AG09309 (cell line): ENCODE measurements at regions not wholly inside any gene's neighbourhood (a gene's known extent, or its start where the extent isn't known, plus 50 kb on each side); places are given as distances from the start of the nearest gene placed in this dataset.
"Not testable (repeated sequence)": the region's sequence is repeated elsewhere in the genome, so short reads cannot be mapped to it uniquely, and the experiment has no call there.

ENCODE experiments used
- DNase-seq: peaks from one replicate; pipeline ENCODE4 v3.0.0-alpha.2; 2010; ENCODE audit warnings: low read depth
- H3K4me3 ChIP-seq: 2 replicates; pipeline ENCODE4 v1.5.1; 2011; ENCODE audit warnings: mild to moderate bottlenecking, low read depth, low read length, moderate library complexity; ENCODE audit not compliant: control insufficient read depth
- CTCF ChIP-seq: IDR thresholded peaks from 2 replicates; pipeline ENCODE4 v1.5.1; 2011; ENCODE audit warnings: mild to moderate bottlenecking, low read depth, low read length, inconsistent platforms; ENCODE audit not compliant: insufficient read depth, control insufficient read depth; ENCODE audit errors: missing control alignments

DNA sequence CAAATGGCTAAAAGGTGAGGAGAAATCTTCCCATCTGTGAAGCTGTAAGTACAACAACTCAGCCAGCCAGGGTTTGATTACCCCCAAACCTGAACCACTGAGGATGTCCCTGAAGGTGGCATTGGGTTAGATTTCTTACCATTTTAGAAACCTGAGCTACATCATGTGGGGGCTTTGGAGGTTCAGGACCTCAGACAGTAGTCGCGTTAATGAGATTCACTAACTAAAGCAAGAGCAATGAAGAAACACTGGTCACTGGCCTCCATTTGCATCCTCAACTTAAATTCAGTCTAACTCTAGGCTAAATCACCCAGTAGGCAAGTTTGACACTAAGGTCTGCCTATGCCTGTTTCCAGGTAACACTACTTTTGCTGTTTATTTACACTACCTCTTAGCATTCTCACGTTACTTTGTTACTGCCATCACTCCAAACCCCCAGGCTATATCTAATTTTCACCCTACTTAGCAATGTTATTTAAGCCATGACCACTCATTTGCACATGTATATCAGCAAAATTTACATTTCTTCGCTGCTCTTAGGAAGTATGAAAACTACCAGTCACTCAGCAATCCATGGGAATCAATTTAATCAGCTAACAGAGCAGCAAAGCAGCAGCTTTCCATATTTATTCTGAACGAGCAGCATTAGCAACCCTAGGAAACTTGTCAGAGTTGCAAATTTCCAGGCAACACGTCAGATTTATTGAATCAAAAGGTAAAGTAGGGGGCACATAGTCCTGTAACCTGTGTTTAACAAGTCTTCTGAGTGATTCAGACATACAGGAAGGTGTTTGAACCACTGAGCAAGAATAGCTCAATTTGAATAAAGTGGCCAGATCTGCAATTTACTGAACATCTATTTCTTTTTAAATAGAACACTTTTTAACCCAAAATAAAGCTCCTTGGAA lies 788.4 kb upstream of the SORCS1 start:
- no peak for TF ChIP-seq CTCF
- no peak for DNase-seq
- no peak overlapping the region for H3K4me3 ChIP-seq

DNA sequence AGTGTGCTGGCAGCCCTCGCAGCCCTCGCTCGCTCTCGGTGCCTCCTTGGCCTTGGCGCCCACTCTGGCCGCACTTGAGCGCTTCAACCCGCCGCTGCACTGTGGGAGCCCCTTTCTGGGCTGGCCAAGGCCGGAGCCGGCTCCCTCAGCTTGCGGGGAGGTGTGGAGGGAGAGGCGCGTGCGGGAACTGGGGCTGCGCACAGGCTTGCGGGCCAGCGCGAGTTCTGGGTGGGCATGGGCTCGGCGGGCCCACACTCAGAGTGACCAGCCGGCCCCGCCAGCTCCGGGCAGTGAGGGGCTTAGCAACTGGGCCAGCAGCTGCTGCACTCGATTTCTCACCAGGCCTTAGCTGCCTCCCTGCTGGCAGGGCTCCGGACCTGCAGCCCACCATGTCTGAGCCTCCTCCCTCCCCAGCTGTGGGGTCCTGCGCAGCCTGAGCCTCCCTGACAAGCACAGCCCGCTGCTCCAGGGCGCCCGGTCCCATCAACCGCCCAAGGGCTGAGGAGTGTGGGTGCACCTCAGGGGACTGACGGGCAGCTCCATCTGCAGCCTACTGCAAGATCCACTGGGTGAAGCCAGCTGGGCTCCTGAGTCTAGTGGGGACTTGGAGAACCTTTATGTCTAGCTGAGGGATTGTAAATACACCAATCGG lies 786.0 kb upstream of the SORCS1 start:
- DNase-seq, H3K4me3 ChIP-seq: not testable (repeated sequence)

DNA sequence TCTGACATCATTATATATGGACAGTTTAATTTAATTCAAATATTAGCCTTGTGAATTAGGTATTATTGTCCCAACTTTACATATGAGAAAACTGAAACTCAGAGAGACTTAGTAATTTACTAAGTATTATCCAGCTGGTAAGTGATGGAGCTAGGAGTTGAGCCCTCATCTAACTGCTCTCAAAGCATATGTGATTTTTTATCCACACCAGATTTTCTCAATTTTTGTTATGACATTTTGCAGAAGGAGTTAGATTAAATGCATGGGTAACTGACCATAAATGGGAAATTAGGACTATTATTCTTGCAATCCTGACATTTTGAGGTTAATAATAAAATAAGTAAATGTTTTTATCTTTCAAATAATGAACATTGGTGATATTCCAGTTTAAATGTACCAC lies 778.3 kb upstream of the SORCS1 start:
- no peak for DNase-seq
- H3K4me3 ChIP-seq, result no peak overlapping the region
- TF ChIP-seq CTCF, result no peak

DNA sequence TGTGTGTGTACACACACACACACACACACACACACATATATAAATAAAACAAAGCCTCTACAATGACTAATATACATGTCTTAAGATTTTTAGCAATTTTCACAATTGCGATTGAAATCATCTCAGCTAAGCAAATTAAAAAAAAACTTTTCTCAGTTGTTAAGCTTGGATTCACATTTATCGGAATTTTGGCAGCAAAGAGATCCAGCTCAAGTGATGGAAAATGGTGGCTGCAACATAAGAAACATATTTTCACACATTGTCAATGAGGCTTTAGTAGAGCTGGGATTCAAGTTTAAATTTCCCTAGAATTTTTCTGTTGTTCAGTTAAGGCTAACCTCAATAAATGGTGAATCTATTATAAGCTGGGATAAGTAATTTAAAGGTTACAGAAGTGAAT lies 768.6 kb upstream of the SORCS1 start:
- no peak overlapping the region for H3K4me3 ChIP-seq
- no peak for TF ChIP-seq CTCF
- no peak for DNase-seq

GRCh38 chr10:107931808-107932207 lies 767.3 kb upstream of the SORCS1 start:
- no peak for TF ChIP-seq CTCF
- no peak overlapping the region for H3K4me3 ChIP-seq
- DNase-seq, result no peak

GRCh38 chr10:107930037-107930436 lies 765.5 kb upstream of the SORCS1 start:
- no peak for DNase-seq
- no peak overlapping the region for H3K4me3 ChIP-seq
- no peak for TF ChIP-seq CTCF

GRCh38 chr10:107924458-107924857 lies 760.0 kb upstream of the SORCS1 start:
- no peak for DNase-seq
- no peak for TF ChIP-seq CTCF
- no peak overlapping the region for H3K4me3 ChIP-seq
